ENCODE measurements at regions not wholly inside any gene's neighbourhood (a gene's known extent, or its start where the extent isn't known, plus 50 kb on each side); places are given as distances from the start of the nearest gene placed in this dataset.

GRCh38 chr14:106227793-106228192 is 701.4 kb downstream of the TMEM121 start:
- TF ChIP-seq, protein P1, sequence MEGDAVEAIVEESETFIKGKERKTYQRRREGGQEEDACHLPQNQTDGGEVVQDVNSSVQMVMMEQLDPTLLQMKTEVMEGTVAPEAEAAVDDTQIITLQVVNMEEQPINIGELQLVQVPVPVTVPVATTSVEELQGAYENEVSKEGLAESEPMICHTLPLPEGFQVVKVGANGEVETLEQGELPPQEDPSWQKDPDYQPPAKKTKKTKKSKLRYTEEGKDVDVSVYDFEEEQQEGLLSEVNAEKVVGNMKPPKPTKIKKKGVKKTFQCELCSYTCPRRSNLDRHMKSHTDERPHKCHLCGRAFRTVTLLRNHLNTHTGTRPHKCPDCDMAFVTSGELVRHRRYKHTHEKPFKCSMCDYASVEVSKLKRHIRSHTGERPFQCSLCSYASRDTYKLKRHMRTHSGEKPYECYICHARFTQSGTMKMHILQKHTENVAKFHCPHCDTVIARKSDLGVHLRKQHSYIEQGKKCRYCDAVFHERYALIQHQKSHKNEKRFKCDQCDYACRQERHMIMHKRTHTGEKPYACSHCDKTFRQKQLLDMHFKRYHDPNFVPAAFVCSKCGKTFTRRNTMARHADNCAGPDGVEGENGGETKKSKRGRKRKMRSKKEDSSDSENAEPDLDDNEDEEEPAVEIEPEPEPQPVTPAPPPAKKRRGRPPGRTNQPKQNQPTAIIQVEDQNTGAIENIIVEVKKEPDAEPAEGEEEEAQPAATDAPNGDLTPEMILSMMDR (IDR thresholded peaks at IDR 0.05): no peak
- no peak for TF ChIP-seq POLR2A (IDR thresholded peaks at IDR 0.05)

Measured in testis (tissue), 2 donors.